A549 (cell line): ENCODE measurements at regions not wholly inside any gene's neighbourhood (a gene's known extent, or its start where the extent isn't known, plus 50 kb on each side); places are given as distances from the start of the nearest gene placed in this dataset.

Experiments used
- BHLHE40 ChIP-seq: IDR thresholded peaks from 2 replicates; pipeline ENCODE4 v1.6.1; 2012; ENCODE audit warnings: low read depth, low read length, inconsistent platforms
- CEBPB ChIP-seq, 2 experiments: fragments of >200 bp in 1 of 2; sonication (Bioruptor Twin) in 1 of 2; formaldehyde crosslinking in 1 of 2; IDR thresholded peaks; 2 replicates each; pipeline ENCODE4 v1.6.1; 2012 to 2016
- CHD2 ChIP-seq: fragments of 150-350 bp; IDR thresholded peaks from 2 replicates; pipeline ENCODE4 v1.6.1; 2014; ENCODE audit warnings: low read length; ENCODE audit not compliant: partially characterized antibody
- CTCF ChIP-seq: fragments of >200 bp; sonication (Bioruptor Twin); formaldehyde crosslinking; IDR thresholded peaks from 3 replicates; pipeline ENCODE4 v1.5.1; 2016
- EP300 ChIP-seq, 2 experiments: fragments of >200 bp; sonication (Bioruptor Twin); formaldehyde crosslinking; IDR thresholded peaks; 2 replicates in 1 of 2; 3 replicates in 1 of 2; pipeline ENCODE4 v1.6.1; 2016 to 2017
- ESRRA ChIP-seq: fragments of 150-350 bp; IDR thresholded peaks from 2 replicates; pipeline ENCODE4 v1.6.1; 2014; ENCODE audit warnings: mild to moderate bottlenecking, low read length, borderline replicate concordance
- JUN ChIP-seq, 2 experiments: fragments of >200 bp; sonication (Bioruptor Twin); formaldehyde crosslinking; IDR thresholded peaks; 2 replicates in 1 of 2; 3 replicates in 1 of 2; pipeline ENCODE4 v1.6.1; 2016 to 2017
- MAZ ChIP-seq: fragments of 150-350 bp; IDR thresholded peaks from 2 replicates; pipeline ENCODE4 v1.6.1; 2014; ENCODE audit warnings: antibody characterized with exemption, low read depth, low read length, borderline replicate concordance
- NR3C1 ChIP-seq: fragments of >200 bp; sonication (Bioruptor Twin); formaldehyde crosslinking; IDR thresholded peaks from 3 replicates; pipeline ENCODE4 v1.6.1; 2017
- POLR2A ChIP-seq: IDR thresholded peaks from 2 replicates; pipeline ENCODE4 v1.6.1; 2012; ENCODE audit warnings: mild to moderate bottlenecking, low read length
- RAD21 ChIP-seq, 2 experiments: fragments of >200 bp in 1 of 2; sonication (Bioruptor Twin) in 1 of 2; formaldehyde crosslinking in 1 of 2; IDR thresholded peaks in 1 of 2; conservative IDR thresholded peaks in 1 of 2; 2 replicates in 1 of 2; 3 replicates in 1 of 2; pipeline ENCODE4 v1.6.1; 2012 to 2018; ENCODE audit warnings: inconsistent platforms in 1 of 2
- RCOR1 ChIP-seq: fragments of 150-350 bp; IDR thresholded peaks from 2 replicates; pipeline ENCODE4 v1.6.1; 2014; ENCODE audit warnings: antibody characterized with exemption, low read length, low read depth
- RFX5 ChIP-seq: fragments of 450-650 bp; IDR thresholded peaks from 2 replicates; pipeline ENCODE4 v1.7.1; 2014; ENCODE audit warnings: antibody characterized with exemption, mild to moderate bottlenecking, moderate library complexity
- SMC3 ChIP-seq: fragments of >200 bp; sonication (Bioruptor Twin); formaldehyde crosslinking; IDR thresholded peaks from 3 replicates; pipeline ENCODE4 v1.6.1; 2018; ENCODE audit warnings: inconsistent platforms

DNA sequence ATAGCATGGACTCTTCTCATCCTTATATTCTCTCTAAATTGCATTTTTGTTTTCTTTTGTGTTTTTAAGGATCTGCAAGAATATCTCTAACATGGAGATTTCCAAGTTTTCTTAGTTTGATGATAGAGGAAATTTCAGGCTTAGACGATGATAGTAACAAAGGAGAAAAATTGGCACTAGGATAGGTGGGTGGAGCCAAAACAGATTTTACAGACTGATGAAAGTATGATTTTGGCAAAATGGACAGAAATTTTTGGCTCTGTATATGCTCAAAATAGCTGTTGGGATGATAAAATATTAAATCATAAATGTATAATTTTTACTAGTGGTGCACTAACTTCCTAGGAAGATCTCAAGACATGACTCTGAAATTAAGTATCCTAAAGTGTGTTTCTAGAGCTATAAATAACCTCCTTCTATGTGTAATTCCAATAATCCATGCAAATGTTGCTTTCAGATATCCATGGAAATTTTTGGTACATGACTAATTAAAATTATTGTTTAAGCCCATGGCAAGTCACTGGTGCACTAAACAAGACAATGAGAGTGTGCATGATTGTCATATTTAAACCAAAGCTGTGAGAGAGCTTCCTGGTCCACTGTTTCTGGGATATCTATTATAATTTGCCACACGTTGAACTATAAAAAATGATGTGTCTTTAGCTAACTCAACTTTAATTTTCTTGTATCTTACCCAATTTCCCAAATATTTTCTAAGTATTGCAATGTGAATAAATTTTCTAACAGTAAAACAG lies 55.8 kb upstream of the NBEA start:
- no peak for TF ChIP-seq CTCF
- TF ChIP-seq CHD2: no peak
- TF ChIP-seq JUN (IDR thresholded peaks at IDR 0.05): no peak
- no peak for TF ChIP-seq RAD21 (conservative IDR thresholded peaks at IDR 0.05 in 1 of 2, IDR thresholded peaks at IDR 0.05 in 1 of 2)
- no peak for TF ChIP-seq NR3C1
- TF ChIP-seq EP300 (IDR thresholded peaks at IDR 0.05): no peak
- TF ChIP-seq MAZ: no peak
- TF ChIP-seq SMC3: no peak
- no peak for TF ChIP-seq RFX5
- TF ChIP-seq CEBPB (IDR thresholded peaks at IDR 0.05): no peak
- no peak for TF ChIP-seq POLR2A
- no peak for TF ChIP-seq BHLHE40
- TF ChIP-seq RCOR1: no peak
- no peak for TF ChIP-seq ESRRA
